Activated CD8-positive, alpha-beta memory T cell treated with anti-CD3 and anti-CD28 coated beads for 36 hours (primary cell): ENCODE measurements at regions not wholly inside any gene's neighbourhood (a gene's known extent, or its start where the extent isn't known, plus 50 kb on each side); places are given as distances from the start of the nearest gene placed in this dataset.

ENCODE experiments used
- CTCF ChIA-PET: fragments of 350-600 bp; sonication (Branson Sonifier 250); formaldehyde crosslinking; loops from one replicate; lab custom pipeline; 2021; ENCODE audit warnings: antibody characterized with exemption; lab: Charles Lee
- POLR2A ChIA-PET: fragments of 350-600 bp; sonication (Branson Sonifier 250); formaldehyde crosslinking; loops from one replicate; lab custom pipeline; 2021; ENCODE audit warnings: antibody characterized with exemption; lab: Charles Lee

GRCh38 chr5:92580814-92581213 is 1000.2 kb downstream of the NR2F1-AS1 start:
- ChIA-PET POLR2A (no interaction called here), CTCF (no interaction called here)

GRCh38 chr5:92574023-92574422 is 1007.0 kb downstream of the NR2F1-AS1 start:
- ChIA-PET POLR2A (no interaction called here), CTCF (no interaction called here)

- ChIA-PET CTCF (interaction anchor here (0.7 kb wide), 1 partner anchor 213 kb away, joined by 3 read pairs; no protein-coding TSS in a partner anchor), POLR2A (no interaction called here)
Measured at GRCh38 chr5:92568522-92568921, 1012.5 kb downstream of the NR2F1-AS1 start.

GRCh38 chr5:92567831-92568450 is 1013.1 kb downstream of the NR2F1-AS1 start:
- ChIA-PET CTCF (no interaction called here), POLR2A (no interaction called here)

DNA sequence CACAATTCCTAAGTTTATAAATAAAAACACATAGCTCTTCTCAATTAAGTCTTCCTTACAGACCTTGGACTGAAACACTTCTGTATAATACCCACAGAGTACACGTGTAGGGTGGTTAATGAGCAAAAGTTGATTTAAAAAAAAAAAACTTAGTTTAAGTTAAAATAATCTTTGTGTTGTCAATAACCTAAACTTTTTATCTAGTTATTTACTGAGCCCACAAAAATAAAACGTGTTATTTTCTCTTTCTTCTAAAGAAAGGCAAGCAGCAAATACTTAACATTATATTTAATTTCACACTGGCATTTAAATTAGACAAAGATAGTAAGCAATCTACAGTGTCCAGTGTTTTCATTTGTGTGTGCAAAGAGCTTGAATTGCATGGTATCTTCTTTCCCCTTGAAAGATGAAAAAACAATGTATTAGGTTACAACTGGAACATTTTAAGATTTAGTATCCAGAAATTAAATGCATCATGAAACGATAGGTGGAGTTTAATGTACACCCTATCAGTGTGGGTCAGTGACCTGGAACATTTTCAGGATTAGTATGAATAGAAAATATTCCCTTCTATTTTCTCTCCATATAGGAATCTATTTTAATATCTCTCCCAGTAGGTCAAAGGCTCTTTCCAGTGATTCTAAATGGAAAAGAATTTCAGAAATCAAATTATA is 1014.8 kb downstream of the NR2F1-AS1 start:
- CTCF ChIA-PET = no interaction called here
- POLR2A ChIA-PET = no interaction called here

GRCh38 chr5:92565673-92566072 is 1015.3 kb downstream of the NR2F1-AS1 start:
- POLR2A ChIA-PET = no interaction called here
- CTCF ChIA-PET = no interaction called here

DNA sequence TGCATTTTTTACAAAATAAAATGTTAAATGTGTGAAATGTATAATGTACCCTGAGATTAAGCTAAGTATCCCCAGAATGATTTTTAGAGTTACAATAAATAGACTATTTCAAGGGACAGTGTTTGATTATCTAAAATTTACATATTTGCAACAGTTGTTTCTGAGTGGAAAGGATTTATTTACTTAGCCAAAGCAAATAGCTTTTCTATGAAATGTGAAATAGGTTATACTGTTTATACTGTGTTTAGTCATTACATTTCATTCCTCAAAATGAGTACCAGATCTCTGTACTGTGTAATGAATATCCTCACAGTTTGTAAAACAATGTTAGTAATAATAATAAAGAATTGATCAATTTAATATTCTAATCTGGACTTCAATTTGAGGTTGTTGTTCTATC is 1019.0 kb downstream of the NR2F1-AS1 start:
- CTCF ChIA-PET = no interaction called here
- POLR2A ChIA-PET = no interaction called here

DNA sequence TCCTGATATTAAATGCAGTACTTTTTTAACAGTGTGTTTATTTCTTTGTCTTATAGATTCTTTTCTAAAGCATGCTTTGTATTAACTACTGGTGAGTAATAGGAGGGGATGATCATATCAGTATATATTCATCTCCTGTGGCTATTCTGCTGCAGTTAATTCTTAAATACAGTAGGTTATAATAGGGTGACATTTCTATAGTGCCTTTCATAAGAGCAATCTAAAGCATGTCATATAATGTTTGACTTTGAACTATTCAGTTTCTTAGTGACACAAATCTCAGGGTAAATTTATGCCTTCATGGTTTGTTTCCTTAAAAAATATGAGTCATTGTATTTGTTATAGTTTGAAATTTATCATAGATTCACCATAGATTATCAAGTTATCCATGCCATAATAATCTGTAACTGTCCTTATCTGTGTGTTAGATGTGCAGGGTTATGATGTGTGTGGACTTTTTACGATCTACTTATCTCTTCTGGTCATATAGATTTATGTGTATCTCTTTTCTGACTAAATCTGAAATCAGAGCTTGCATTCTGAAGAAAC is 1019.5 kb downstream of the NR2F1-AS1 start:
- ChIA-PET CTCF (no interaction called here), POLR2A (no interaction called here)

DNA sequence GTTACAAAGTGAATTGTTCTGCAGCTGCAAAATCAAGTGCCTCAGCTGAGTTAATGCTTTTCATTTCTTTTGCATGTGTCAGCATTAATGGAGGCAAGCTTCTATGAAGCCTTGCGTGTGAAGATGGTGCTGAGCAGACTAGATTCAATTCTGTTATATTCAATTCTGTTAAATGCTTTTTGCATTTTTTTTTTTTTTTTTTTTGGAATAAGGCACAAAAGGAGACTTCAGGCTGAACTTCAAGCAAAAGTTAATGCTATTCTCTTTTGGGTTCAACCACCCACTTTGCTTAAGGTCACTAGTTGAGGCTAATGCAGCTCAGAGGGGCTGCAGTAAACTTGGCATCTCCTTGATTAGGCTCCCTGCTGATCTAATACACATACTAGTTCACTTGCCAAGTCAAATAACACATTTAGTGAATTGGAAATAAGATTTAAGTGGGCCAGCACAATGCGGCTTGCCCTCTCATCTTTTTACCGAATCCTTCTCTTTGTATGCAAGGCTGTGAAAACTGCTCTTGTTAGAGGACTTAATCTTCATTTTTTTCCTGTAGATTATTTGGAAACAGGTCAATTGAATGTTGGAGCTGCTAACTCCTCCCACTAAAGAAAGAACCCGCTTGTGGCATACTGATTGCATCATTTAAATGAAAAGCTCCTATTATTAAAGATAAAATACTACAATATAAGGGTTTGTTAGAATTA is 1020.2 kb downstream of the NR2F1-AS1 start:
- CTCF ChIA-PET = no interaction called here
- POLR2A ChIA-PET = no interaction called here

GRCh38 chr5:92559781-92560180 is 1021.2 kb downstream of the NR2F1-AS1 start:
- ChIA-PET POLR2A (no interaction called here), CTCF (no interaction called here)

DNA sequence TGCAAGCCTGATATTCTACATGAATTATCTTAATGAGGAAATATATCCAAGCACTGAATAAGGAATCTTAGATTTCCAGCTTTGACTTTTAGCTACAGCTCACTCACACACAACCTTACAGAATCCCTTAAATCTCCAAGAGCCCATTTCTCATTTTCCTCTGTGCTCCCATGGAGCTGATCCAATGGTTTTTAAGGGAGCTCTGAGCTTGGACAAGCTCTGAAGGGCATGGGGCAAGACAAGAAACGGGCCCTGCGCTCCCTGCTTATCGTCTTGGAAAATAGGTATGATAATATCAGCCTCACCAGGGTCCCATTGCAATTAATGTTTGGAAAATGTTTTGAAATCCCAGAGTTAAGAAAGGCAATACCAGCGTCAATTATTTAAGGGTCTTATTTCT is 1021.7 kb downstream of the NR2F1-AS1 start:
- CTCF ChIA-PET = no interaction called here

GRCh38 chr5:92556747-92557146 is 1024.3 kb downstream of the NR2F1-AS1 start:
- POLR2A ChIA-PET = no interaction called here
- CTCF ChIA-PET = no interaction called here

More for the DNA sequence above, 1021.7 kb downstream of the NR2F1-AS1 start:
- POLR2A ChIA-PET = no interaction called here

DNA sequence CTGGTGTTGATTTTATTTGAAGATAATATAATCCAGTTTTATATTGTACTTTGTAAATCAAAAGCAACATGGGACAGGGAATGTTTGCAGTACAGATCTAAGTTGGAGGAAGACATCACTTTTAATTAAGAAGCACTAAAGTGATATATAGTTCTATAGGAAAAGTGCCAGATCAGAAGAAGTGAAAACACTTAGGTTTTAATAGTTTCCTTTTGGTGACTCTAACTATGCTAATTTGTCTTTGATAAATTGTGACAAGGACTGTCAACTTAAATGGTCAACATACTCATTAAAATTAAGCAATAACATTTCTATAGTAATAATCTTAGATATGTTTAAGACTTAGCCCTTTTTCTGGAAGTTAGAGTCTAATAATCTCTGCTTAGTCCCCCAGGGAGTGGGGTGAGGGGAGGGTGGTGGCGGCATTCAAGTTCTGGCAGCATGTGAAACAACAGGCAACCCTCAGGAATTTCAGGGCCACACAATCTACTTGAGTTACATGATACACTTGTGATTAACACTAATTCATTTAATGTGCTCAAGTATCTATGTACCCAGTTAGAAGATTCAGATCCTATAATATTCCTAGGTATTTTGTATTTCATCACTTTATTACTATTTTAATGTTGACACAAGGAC is 1026.5 kb downstream of the NR2F1-AS1 start:
- CTCF ChIA-PET = no interaction called here

GRCh38 chr5:92553326-92553725 is 1027.7 kb downstream of the NR2F1-AS1 start:
- POLR2A ChIA-PET = no interaction called here

More for the DNA sequence above, 1026.5 kb downstream of the NR2F1-AS1 start:
- POLR2A ChIA-PET = no interaction called here

GRCh38 chr5:92552206-92553160 is 1028.5 kb downstream of the NR2F1-AS1 start:
- ChIA-PET CTCF (no interaction called here), POLR2A (no interaction called here)

More at GRCh38 chr5:92553326-92553725, 1027.7 kb downstream of the NR2F1-AS1 start:
- CTCF ChIA-PET = no interaction called here

- CTCF ChIA-PET = no interaction called here
- POLR2A ChIA-PET = no interaction called here
Measured at GRCh38 chr5:92548346-92548745, 1032.7 kb downstream of the NR2F1-AS1 start.

GRCh38 chr5:92544596-92544995 is 1036.4 kb downstream of the NR2F1-AS1 start:
- POLR2A ChIA-PET = no interaction called here
- CTCF ChIA-PET = no interaction called here

DNA sequence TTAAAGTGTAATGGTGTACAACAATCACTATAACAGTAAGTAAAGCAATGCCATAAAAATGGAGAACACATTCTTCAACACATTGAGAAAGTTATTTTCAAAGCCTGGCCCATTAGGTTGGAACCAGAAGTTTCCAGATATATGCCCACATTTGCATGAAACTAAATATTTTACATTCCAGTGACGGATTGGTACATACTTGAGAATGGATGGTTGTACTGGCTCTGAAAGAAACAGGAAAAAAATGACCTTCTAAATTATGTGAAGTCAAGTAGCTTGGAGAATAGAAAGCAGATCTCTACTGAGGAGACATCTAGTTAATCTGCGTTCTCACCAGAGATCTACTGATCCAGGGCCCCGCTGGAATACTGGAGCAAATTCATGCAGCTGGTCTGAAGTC is 1037.0 kb downstream of the NR2F1-AS1 start:
- POLR2A ChIA-PET = no interaction called here
- CTCF ChIA-PET = no interaction called here

DNA sequence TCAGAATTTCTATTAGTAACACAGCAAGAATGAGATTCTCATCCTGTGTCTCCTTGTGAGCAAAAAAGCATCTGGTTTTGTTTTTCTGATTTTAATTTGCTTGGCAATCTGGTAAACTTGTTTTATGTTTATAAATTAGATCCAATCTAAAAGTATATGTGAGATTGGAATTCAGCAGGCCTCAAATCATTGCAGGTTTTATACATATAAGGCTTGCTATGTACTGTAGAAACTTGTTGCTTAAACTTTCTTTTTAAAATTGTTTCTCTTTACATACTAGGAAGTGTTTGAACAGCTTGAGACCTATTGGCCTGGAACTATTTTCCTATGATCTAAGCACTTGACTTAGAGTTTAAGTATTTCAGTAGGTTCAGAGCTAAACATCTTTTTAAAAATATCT is 1037.8 kb downstream of the NR2F1-AS1 start:
- ChIA-PET POLR2A (no interaction called here), CTCF (no interaction called here)
